Lung (tissue), 11 donors: ENCODE measurements at regions not wholly inside any gene's neighbourhood (a gene's known extent, or its start where the extent isn't known, plus 50 kb on each side); places are given as distances from the start of the nearest gene placed in this dataset.
A peak's percentile ranks its signal among the peaks of the same experiment; 100 is the strongest.

ENCODE experiments used
- ATAC-seq: fragments of 200-7000 bp; cut with Tn5 transposase; one replicate; pipeline ENCODE4 v1.9.1; 2020; ENCODE audit warnings: moderate number of reproducible peaks; ENCODE audit not compliant: insufficient read depth, low FRiP score
- DNase-seq, 3 donors: peaks; one replicate each; pipeline ENCODE4 v3.0.0-alpha.2; 2013 to 2017
- H3K27ac ChIP-seq, 2 donors: one replicate each; pipeline ENCODE4 v1.5.1; 2013; ENCODE audit warnings: mild to moderate bottlenecking in 2 of 2, moderate library complexity in 2 of 2, control low read depth in 1 of 2, inconsistent platforms in 1 of 2, low read depth in 1 of 2, low read length in 1 of 2
- H3K27me3 ChIP-seq, 3 donors: one replicate each; pipeline ENCODE4 v1.5.1; 2013; ENCODE audit warnings: low read length in 2 of 3; ENCODE audit not compliant: control insufficient read depth in 3 of 3, insufficient read depth in 3 of 3
- H3K36me3 ChIP-seq, 4 donors: one replicate each; pipeline ENCODE4 v1.5.1; 2013; ENCODE audit warnings: low read length in 4 of 4, mild to moderate bottlenecking in 1 of 4, moderate library complexity in 1 of 4; ENCODE audit not compliant: control insufficient read depth in 4 of 4, insufficient read depth in 4 of 4
- H3K4me1 ChIP-seq, 5 donors: one replicate each; pipeline ENCODE4 v1.5.1; 2013; ENCODE audit warnings: low read length in 5 of 5, mild to moderate bottlenecking in 2 of 5, moderate library complexity in 1 of 5; ENCODE audit not compliant: control insufficient read depth in 5 of 5, insufficient read depth in 5 of 5
- H3K4me3 ChIP-seq: one replicate; pipeline ENCODE4 v1.5.1; 2013; ENCODE audit warnings: mild to moderate bottlenecking, control low read depth, moderate library complexity
- H3K9ac ChIP-seq, 2 donors: one replicate each; pipeline ENCODE4 v1.5.1; 2013; ENCODE audit warnings: low read length in 2 of 2, control low read depth in 1 of 2; ENCODE audit not compliant: insufficient read depth in 1 of 2
- H3K9me3 ChIP-seq, 4 donors: one replicate each; pipeline ENCODE4 v1.5.1; 2013; ENCODE audit warnings: low read length in 3 of 4, mild to moderate bottlenecking in 1 of 4, moderate library complexity in 1 of 4; ENCODE audit not compliant: control insufficient read depth in 4 of 4, insufficient read depth in 3 of 4
- WGBS, 2 donors: extraction: QIAGEN DNeasy Blood & Tissue Kit; methylation state at CpG; one replicate each; pipeline ENCODE4 v1.1.7; 2013; 5-methylcytosine and 5-hydroxymethylcytosine counted together
- TF ChIP-seq, protein P1 (sequence below): IDR thresholded peaks from 2 replicates; pipeline ENCODE4 v1.5.1; 2012; ENCODE audit warnings: mild to moderate bottlenecking; ENCODE audit errors: control extremely low read depth, extremely low read depth
- donor health status: control.
- donor health status: control.
- donor health status: Bipolar disorder and iron deficiency.
- donor health status: healthy.
- donor health status: DM: yes; HTN: yes; CAD: no.

DNA sequence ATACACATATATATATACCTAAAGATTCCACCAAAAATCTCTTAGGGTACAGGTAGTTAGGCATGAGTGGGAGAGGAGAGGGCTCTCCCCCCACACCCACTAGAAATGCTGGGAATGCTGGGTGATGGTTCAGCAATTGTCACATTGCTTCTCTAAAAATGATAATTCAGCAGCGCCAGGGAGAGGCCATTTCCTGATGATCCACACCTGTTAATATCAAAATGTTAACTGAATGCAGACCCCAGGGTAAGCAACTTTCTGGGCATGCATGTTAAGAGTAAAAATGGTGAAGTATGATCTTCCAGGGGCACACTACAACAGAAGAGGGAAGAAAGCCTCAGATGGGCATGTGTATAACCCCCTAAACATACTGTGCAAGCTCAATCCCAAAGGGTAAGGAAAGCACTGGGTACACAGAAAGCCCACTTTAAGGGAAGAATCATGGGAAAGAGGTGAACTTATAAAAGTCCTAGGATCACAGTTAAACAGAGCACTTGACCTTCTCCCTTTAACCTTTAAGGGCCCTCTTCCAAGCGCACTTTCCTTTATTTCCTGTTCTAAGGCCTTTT, 67.6 kb upstream of the GNAZ start:
- 83 to 93% methylated on average over 2 of the region's 2 CpGs for WGBS, 2 donors
- H3K9ac ChIP-seq = no peak overlapping the region
- H3K36me3 ChIP-seq = no peaks in the 10 kb centered on the region
- H3K27ac ChIP-seq = no peak overlapping the region
- no peaks in the 10 kb centered on the region for H3K4me1 ChIP-seq
- ATAC-seq (no peak), DNase-seq (no peak)
- TF ChIP-seq, protein P1, sequence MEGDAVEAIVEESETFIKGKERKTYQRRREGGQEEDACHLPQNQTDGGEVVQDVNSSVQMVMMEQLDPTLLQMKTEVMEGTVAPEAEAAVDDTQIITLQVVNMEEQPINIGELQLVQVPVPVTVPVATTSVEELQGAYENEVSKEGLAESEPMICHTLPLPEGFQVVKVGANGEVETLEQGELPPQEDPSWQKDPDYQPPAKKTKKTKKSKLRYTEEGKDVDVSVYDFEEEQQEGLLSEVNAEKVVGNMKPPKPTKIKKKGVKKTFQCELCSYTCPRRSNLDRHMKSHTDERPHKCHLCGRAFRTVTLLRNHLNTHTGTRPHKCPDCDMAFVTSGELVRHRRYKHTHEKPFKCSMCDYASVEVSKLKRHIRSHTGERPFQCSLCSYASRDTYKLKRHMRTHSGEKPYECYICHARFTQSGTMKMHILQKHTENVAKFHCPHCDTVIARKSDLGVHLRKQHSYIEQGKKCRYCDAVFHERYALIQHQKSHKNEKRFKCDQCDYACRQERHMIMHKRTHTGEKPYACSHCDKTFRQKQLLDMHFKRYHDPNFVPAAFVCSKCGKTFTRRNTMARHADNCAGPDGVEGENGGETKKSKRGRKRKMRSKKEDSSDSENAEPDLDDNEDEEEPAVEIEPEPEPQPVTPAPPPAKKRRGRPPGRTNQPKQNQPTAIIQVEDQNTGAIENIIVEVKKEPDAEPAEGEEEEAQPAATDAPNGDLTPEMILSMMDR = no peak
- H3K27me3 ChIP-seq = no peaks in the 10 kb centered on the region
- peaks cover 0 to 5% (median 1%) of the 10 kb centered on the region in 4 donors for H3K9me3 ChIP-seq
- H3K4me3 ChIP-seq = no peak overlapping the region

DNA sequence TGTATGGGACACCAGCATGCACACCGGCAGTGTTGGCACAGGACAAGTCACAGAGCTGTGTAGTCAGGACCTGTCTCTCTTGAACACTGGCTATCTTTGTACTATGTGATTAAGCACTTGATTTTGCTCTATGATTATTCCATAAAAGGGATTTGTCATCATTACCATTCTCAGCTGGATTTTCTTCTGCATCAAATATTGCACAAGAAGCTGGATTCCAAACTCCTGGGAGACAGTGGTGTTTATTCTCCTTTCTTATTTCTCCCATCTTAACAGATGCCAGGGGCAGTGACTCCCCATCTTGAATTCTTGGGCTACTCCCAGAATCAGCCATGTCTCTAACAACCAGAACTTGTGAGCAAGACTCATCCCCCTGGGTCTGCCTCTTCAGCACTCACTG, 62.5 kb upstream of the GNAZ start:
- Histone ChIP-seq H3K9ac (no peak overlapping the region), H3K9me3 (no peaks in the 10 kb centered on the region), H3K4me1 (no peaks in the 10 kb centered on the region), H3K27me3 (no peaks in the 10 kb centered on the region), H3K4me3 (no peak overlapping the region), H3K27ac (no peak overlapping the region), H3K36me3 (no peaks in the 10 kb centered on the region)
- TF ChIP-seq, protein P1 = no peak
- 86 to 96% methylated on average over 1 of the region's 1 CpG for WGBS, 2 donors
- DNase-seq (no peak), ATAC-seq (no peak)

DNA sequence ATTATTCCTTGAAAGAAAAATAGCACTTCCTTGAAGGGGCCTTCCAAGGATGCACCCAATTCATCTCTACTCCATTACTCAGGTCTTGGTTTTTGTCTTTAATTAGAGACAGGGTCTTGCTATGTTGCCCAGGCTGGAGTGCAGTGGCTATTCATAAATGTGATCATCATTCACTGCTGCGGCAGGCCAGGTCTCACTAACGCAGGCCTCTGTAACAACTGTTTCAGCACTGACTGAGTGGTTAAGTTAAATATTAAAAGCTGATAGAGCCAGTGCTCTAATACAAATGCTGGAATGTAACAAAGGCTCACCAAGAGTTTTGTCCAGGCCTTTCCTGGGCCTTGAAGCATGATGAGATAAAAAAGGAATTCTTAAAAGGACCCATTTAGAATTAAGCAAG, 61.4 kb upstream of the GNAZ start:
- Histone ChIP-seq H3K9me3 (no peaks in the 10 kb centered on the region), H3K9ac (no peak overlapping the region), H3K36me3 (no peaks in the 10 kb centered on the region), H3K27me3 (no peaks in the 10 kb centered on the region), H3K4me1 (no peaks in the 10 kb centered on the region), H3K27ac (no peak overlapping the region), H3K4me3 (no peak overlapping the region)
- DNase-seq (peak in 2 of 3 donors; percentile 8 to 13), ATAC-seq (no peak)
- TF ChIP-seq, protein P1 = no peak
- 72 to 83% methylated on average over 2 of the region's 2 CpGs for WGBS, 2 donors
